Prostate gland (tissue), 2 donors: ENCODE measurements at regions not wholly inside any gene's neighbourhood (a gene's known extent, or its start where the extent isn't known, plus 50 kb on each side); places are given as distances from the start of the nearest gene placed in this dataset.
"Not testable (repeated sequence)": the region's sequence is repeated elsewhere in the genome, so short reads cannot be mapped to it uniquely, and the experiment has no call there.

Experiments
- DNase-seq: peaks from one replicate; pipeline ENCODE4 v3.0.0-alpha.2; 2019; ENCODE audit warnings: low spot score
- H3K27ac ChIP-seq, 2 donors: fragments of 200-600 bp; sonication (generic); 2 replicates each; pipeline ENCODE4 v1.5.1; 2017 to 2019
- H3K27me3 ChIP-seq: fragments of 200-600 bp; sonication (generic); replicated peaks from 2 replicates; pipeline ENCODE4 v1.5.1; 2019; ENCODE audit not compliant: insufficient read depth
- H3K36me3 ChIP-seq, 2 donors: fragments of 200-600 bp; sonication (generic); 1 replicate in 1 of 2; 2 replicates in 1 of 2; pipeline versions ENCODE4 v1.5.1 to v1.8.1; 2017 to 2019
- H3K4me1 ChIP-seq: fragments of 200-600 bp; sonication (generic); replicated peaks from 2 replicates; pipeline ENCODE4 v1.5.1; 2019
- H3K4me3 ChIP-seq, 2 donors: fragments of 200-600 bp; sonication (generic); 2 replicates each; pipeline ENCODE4 v1.5.1; 2017 to 2019
- H3K9me3 ChIP-seq: fragments of 200-600 bp; sonication (generic); 2 replicates; pipeline ENCODE4 v1.5.1; 2017
- CTCF ChIP-seq, 4 experiments: fragments of 200-600 bp in 2 of 4; fragments of 450-650 bp in 2 of 4; sonication (generic) in 2 of 4; IDR thresholded peaks; 1 replicate in 3 of 4; 2 replicates in 1 of 4; pipeline ENCODE4 v1.5.1; 2016 to 2019; ENCODE audit warnings: antibody characterized with exemption in 4 of 4, mild to moderate bottlenecking in 2 of 4, moderate library complexity in 2 of 4
- POLR2A ChIP-seq: fragments of 450-650 bp; IDR thresholded peaks from one replicate; pipeline ENCODE4 v1.6.1; 2016; ENCODE audit warnings: antibody characterized with exemption, mild to moderate bottlenecking
- POLR2AphosphoS5 ChIP-seq: sonication (generic); formaldehyde crosslinking; IDR thresholded peaks from one replicate; pipeline ENCODE4 v1.6.1; 2017; ENCODE audit warnings: antibody characterized with exemption
- WGBS: methylation state at CpG from one replicate; pipeline ENCODE4 v1.1.5; 2018; 5-methylcytosine and 5-hydroxymethylcytosine counted together
- intact Hi-C: fragments of 100-400 bp; cut with DNase I; formaldehyde crosslinking; loops from one replicate; pipeline ENCODE4 v1.14.2; 2022

GRCh38 chr11:79609511-79609910, 168.7 kb upstream of the TENM4 start:
- H3K36me3 ChIP-seq: no peaks in the 10 kb centered on the region
- no peaks in the 10 kb centered on the region for H3K9me3 ChIP-seq
- TF ChIP-seq POLR2A (no peak), CTCF (IDR thresholded peaks at IDR 0.05) (no peak), POLR2AphosphoS5 (no peak)
- no peak overlapping the region for H3K4me3 ChIP-seq
- 55% methylated on average over 2 of the region's 2 CpGs for WGBS
- no peak for DNase-seq
- no peaks in the 10 kb centered on the region for H3K4me1 ChIP-seq
- intact Hi-C loops: no loop called here
- no peaks in the 10 kb centered on the region for H3K27me3 ChIP-seq
- no peak overlapping the region for H3K27ac ChIP-seq

- H3K27ac ChIP-seq, H3K4me3 ChIP-seq, H3K4me1 ChIP-seq, H3K36me3 ChIP-seq, intact Hi-C loops, H3K9me3 ChIP-seq, DNase-seq, H3K27me3 ChIP-seq: not testable (repeated sequence)
- 72% methylated on average over 3 of the region's 3 CpGs for WGBS
These were observed 165.6 kb upstream of the TENM4 start for GRCh38 chr11:79606461-79606860.

GRCh38 chr11:79600711-79601110, 159.9 kb upstream of the TENM4 start:
- Histone ChIP-seq H3K36me3 (no peaks in the 10 kb centered on the region), H3K27ac (no peak overlapping the region), H3K27me3 (no peaks in the 10 kb centered on the region), H3K4me1 (no peaks in the 10 kb centered on the region), H3K9me3 (no peaks in the 10 kb centered on the region), H3K4me3 (no peak overlapping the region)
- TF ChIP-seq CTCF (IDR thresholded peaks at IDR 0.05) (no peak), POLR2AphosphoS5 (no peak), POLR2A (no peak)
- DNase-seq: no peak
- WGBS: 69% methylated on average over 10 of the region's 12 CpGs
- intact Hi-C loops: no loop called here

- TF ChIP-seq CTCF (IDR thresholded peaks at IDR 0.05) (no peak), POLR2A (no peak), POLR2AphosphoS5 (no peak)
- H3K9me3 ChIP-seq: no peaks in the 10 kb centered on the region
- no peak for DNase-seq
- no peaks in the 10 kb centered on the region for H3K27me3 ChIP-seq
- 32% methylated on average over 4 of the region's 4 CpGs for WGBS
- H3K4me3 ChIP-seq: no peak overlapping the region
- no peaks in the 10 kb centered on the region for H3K36me3 ChIP-seq
- intact Hi-C loops: no loop called here
- no peaks in the 10 kb centered on the region for H3K4me1 ChIP-seq
- no peak overlapping the region for H3K27ac ChIP-seq
These were observed 154.0 kb upstream of the TENM4 start for GRCh38 chr11:79594834-79595233.

- Histone ChIP-seq H3K4me1 (no peaks in the 10 kb centered on the region), H3K4me3 (no peak overlapping the region), H3K9me3 (no peaks in the 10 kb centered on the region), H3K27me3 (no peaks in the 10 kb centered on the region), H3K27ac (no peak overlapping the region), H3K36me3 (no peaks in the 10 kb centered on the region)
- WGBS: 71% methylated on average over 3 of the region's 3 CpGs
- no peak for DNase-seq
- intact Hi-C loops: no loop called here
- TF ChIP-seq POLR2AphosphoS5 (no peak), POLR2A (no peak)
These were observed 152.0 kb upstream of the TENM4 start for GRCh38 chr11:79592824-79593223.

- H3K27me3 ChIP-seq: no peaks in the 10 kb centered on the region
- 14% methylated on average over 4 of the region's 4 CpGs for WGBS
- no peaks in the 10 kb centered on the region for H3K36me3 ChIP-seq
- no peaks in the 10 kb centered on the region for H3K9me3 ChIP-seq
- no peak overlapping the region for H3K27ac ChIP-seq
- H3K4me3 ChIP-seq: no peak overlapping the region
- intact Hi-C loops: no loop called here
- H3K4me1 ChIP-seq: no peaks in the 10 kb centered on the region
- no peak for DNase-seq
- no peak for TF ChIP-seq POLR2A
- TF ChIP-seq CTCF (IDR thresholded peaks at IDR 0.05): no peak
These were observed 151.6 kb upstream of the TENM4 start for GRCh38 chr11:79592406-79592805.
